Liver (tissue), 8 donors: ENCODE measurements at regions not wholly inside any gene's neighbourhood (a gene's known extent, or its start where the extent isn't known, plus 50 kb on each side); places are given as distances from the start of the nearest gene placed in this dataset.

Experiments used
- DNase-seq: peaks from one replicate; pipeline ENCODE4 v3.0.0-alpha.2; 2017; ENCODE audit warnings: low spot score
- H3K27ac ChIP-seq, 2 donors: one replicate each; pipeline ENCODE4 v1.7.0; 2013; ENCODE audit warnings: inconsistent platforms in 2 of 2, low read length in 2 of 2, control low read depth in 1 of 2, low read depth in 1 of 2, mild to moderate bottlenecking in 1 of 2
- H3K27me3 ChIP-seq, 4 donors: one replicate each; pipeline versions ENCODE4 v1.6.1 to v1.7.0; 2013; ENCODE audit warnings: low read length in 3 of 4, inconsistent platforms in 1 of 4, mild to moderate bottlenecking in 1 of 4, moderate library complexity in 1 of 4; ENCODE audit not compliant: control insufficient read depth in 4 of 4, insufficient read depth in 4 of 4
- H3K36me3 ChIP-seq, 4 donors: one replicate each; pipeline versions ENCODE4 v1.6.1 to v1.7.0; 2013; ENCODE audit warnings: low read length in 3 of 4, mild to moderate bottlenecking in 3 of 4, low read depth in 1 of 4, moderate library complexity in 1 of 4; ENCODE audit not compliant: control insufficient read depth in 4 of 4, insufficient read depth in 3 of 4
- H3K4me1 ChIP-seq, 4 donors: one replicate each; pipeline versions ENCODE4 v1.6.1 to v1.7.0; 2013; ENCODE audit warnings: low read length in 3 of 4, mild to moderate bottlenecking in 3 of 4, moderate library complexity in 1 of 4; ENCODE audit not compliant: control insufficient read depth in 4 of 4, insufficient read depth in 4 of 4
- H3K4me3 ChIP-seq, 3 donors: one replicate each; pipeline versions ENCODE4 v1.6.1 to v1.7.0; 2013; ENCODE audit warnings: low read length in 3 of 3, control low read depth in 1 of 3, low read depth in 1 of 3, mild to moderate bottlenecking in 1 of 3
- H3K9ac ChIP-seq, 2 donors: one replicate each; pipeline ENCODE4 v1.7.0; 2013; ENCODE audit warnings: low read length in 2 of 2, mild to moderate bottlenecking in 2 of 2, moderate library complexity in 2 of 2, control low read depth in 1 of 2, low read depth in 1 of 2
- H3K9me3 ChIP-seq, 4 donors: one replicate each; pipeline versions ENCODE4 v1.6.1 to v1.7.0; 2013; ENCODE audit warnings: low read length in 3 of 4; ENCODE audit not compliant: control insufficient read depth in 4 of 4
- ATF3 ChIP-seq: IDR thresholded peaks from 2 replicates; pipeline ENCODE4 v1.6.1; 2016; ENCODE audit warnings: antibody characterized with exemption
- CTCF ChIP-seq: fragments of 150-350 bp; IDR thresholded peaks from 2 replicates; pipeline ENCODE4 v1.5.1; 2017; ENCODE audit warnings: improper control_type of control experiment, low read depth, low read length; ENCODE audit not compliant: missing input control
- EGR1 ChIP-seq, 2 donors: IDR thresholded peaks; 2 replicates each; pipeline ENCODE4 v1.6.1; 2016 to 2018; ENCODE audit warnings: antibody characterized with exemption in 2 of 2, low read depth in 2 of 2
- FOXA1 ChIP-seq: IDR thresholded peaks from 2 replicates; pipeline ENCODE4 v1.6.1; 2016; ENCODE audit warnings: antibody characterized with exemption
- FOXA2 ChIP-seq: IDR thresholded peaks from 2 replicates; pipeline ENCODE4 v1.6.1; 2016; ENCODE audit warnings: antibody characterized with exemption
- HNF4A ChIP-seq, 2 donors: conservative IDR thresholded peaks; 2 replicates each; pipeline ENCODE4 v1.6.1; 2016; ENCODE audit warnings: antibody characterized with exemption in 2 of 2, mild to moderate bottlenecking in 2 of 2
- HNF4G ChIP-seq: IDR thresholded peaks from 2 replicates; pipeline ENCODE4 v1.6.1; 2016; ENCODE audit warnings: antibody characterized with exemption
- JUND ChIP-seq, 2 donors: IDR thresholded peaks; 2 replicates each; pipeline ENCODE4 v1.6.1; 2016; ENCODE audit warnings: antibody characterized with exemption in 2 of 2
- MAX ChIP-seq: IDR thresholded peaks from 2 replicates; pipeline ENCODE4 v1.6.1; 2016; ENCODE audit warnings: antibody characterized with exemption
- NR2F2 ChIP-seq: IDR thresholded peaks from 2 replicates; pipeline ENCODE4 v1.6.1; 2016; ENCODE audit warnings: antibody characterized with exemption
- RAD21 ChIP-seq, 2 donors: IDR thresholded peaks; 2 replicates each; pipeline ENCODE4 v1.6.1; 2016; ENCODE audit warnings: antibody characterized with exemption in 2 of 2, mild to moderate bottlenecking in 2 of 2
- REST ChIP-seq: IDR thresholded peaks from 2 replicates; pipeline ENCODE4 v1.6.1; 2016; ENCODE audit warnings: antibody characterized with exemption, mild to moderate bottlenecking
- RXRA ChIP-seq, 2 donors: IDR thresholded peaks; 2 replicates each; pipeline ENCODE4 v1.6.1; 2017 to 2018; ENCODE audit warnings: antibody characterized with exemption in 2 of 2, mild to moderate bottlenecking in 1 of 2
- SP1 ChIP-seq: IDR thresholded peaks from 2 replicates; pipeline ENCODE4 v1.6.1; 2018; ENCODE audit warnings: antibody characterized with exemption, mild to moderate bottlenecking
- TAF1 ChIP-seq: conservative IDR thresholded peaks from 2 replicates; pipeline ENCODE4 v1.6.1; 2016; ENCODE audit warnings: antibody characterized with exemption, mild to moderate bottlenecking
- YY1 ChIP-seq: IDR thresholded peaks from 2 replicates; pipeline ENCODE4 v1.6.1; 2016; ENCODE audit warnings: antibody characterized with exemption, mild to moderate bottlenecking
- ZBTB33 ChIP-seq: IDR thresholded peaks from 2 replicates; pipeline ENCODE4 v1.6.1; 2016; ENCODE audit warnings: antibody characterized with exemption
- WGBS: extraction: QIAGEN DNeasy Blood & Tissue Kit; methylation state at CpG from one replicate; pipeline ENCODE4 v1.1.7; 2013; 5-methylcytosine and 5-hydroxymethylcytosine counted together
- donor health status: healthy.
- donor health status: healthy.
- donor health status: healthy.
- donor health status: healthy.
- donor health status: healthy.

GRCh38 chr12:86543716-86544115 is 287.5 kb upstream of the MGAT4C start:
- DNase-seq: no peak
- TF ChIP-seq NR2F2 (no peak), ATF3 (no peak), REST (no peak), EGR1 (IDR thresholded peaks at IDR 0.05; ENCODE audit: low read depth in 2 of 2) (no peak), MAX (no peak), RAD21 (IDR thresholded peaks at IDR 0.05) (no peak), HNF4G (no peak), FOXA1 (no peak), CTCF (no peak), FOXA2 (no peak), RXRA (IDR thresholded peaks at IDR 0.05) (no peak), TAF1 (no peak), SP1 (no peak), YY1 (no peak), HNF4A (conservative IDR thresholded peaks at IDR 0.05) (no peak), JUND (IDR thresholded peaks at IDR 0.05) (no peak), ZBTB33 (no peak)
- Histone ChIP-seq H3K4me3 (no peak overlapping the region), H3K36me3 (no peaks in the 10 kb centered on the region), H3K4me1 (no peaks in the 10 kb centered on the region), H3K27me3 (no peaks in the 10 kb centered on the region), H3K27ac (no peak overlapping the region), H3K9ac (no peak overlapping the region), H3K9me3 (no peaks in the 10 kb centered on the region)
- WGBS: 37% methylated on average over 3 of the region's 3 CpGs

- Histone ChIP-seq H3K27me3 (no peaks in the 10 kb centered on the region), H3K4me3 (no peak overlapping the region), H3K27ac (no peak overlapping the region), H3K4me1 (no peaks in the 10 kb centered on the region), H3K9ac (no peak overlapping the region), H3K9me3 (no peaks in the 10 kb centered on the region), H3K36me3 (no peaks in the 10 kb centered on the region)
- DNase-seq: no peak
- TF ChIP-seq TAF1: no peak
- 79% methylated on average over 1 of the region's 1 CpG for WGBS
Measured at GRCh38 chr12:86530996-86531655, 274.9 kb upstream of the MGAT4C start.
